DMS114 treated with DMSO at 0.1 percent for 48 hours (cell line): ENCODE measurements at regions not wholly inside any gene's neighbourhood (a gene's known extent, or its start where the extent isn't known, plus 50 kb on each side); places are given as distances from the start of the nearest gene placed in this dataset.

Experiments used
- DNase-seq: peaks from one replicate; lab custom pipeline; 2025; ENCODE audit not compliant: unreplicated experiment; lab: John Stamatoyannopoulos, UW

GRCh38 chr1:219526074-219526473 lies 86.8 kb downstream of the ZC3H11B start:
- no peak for DNase-seq

- no peak for DNase-seq
These were observed 89.5 kb downstream of the ZC3H11B start for GRCh38 chr1:219523411-219523810.

DNA sequence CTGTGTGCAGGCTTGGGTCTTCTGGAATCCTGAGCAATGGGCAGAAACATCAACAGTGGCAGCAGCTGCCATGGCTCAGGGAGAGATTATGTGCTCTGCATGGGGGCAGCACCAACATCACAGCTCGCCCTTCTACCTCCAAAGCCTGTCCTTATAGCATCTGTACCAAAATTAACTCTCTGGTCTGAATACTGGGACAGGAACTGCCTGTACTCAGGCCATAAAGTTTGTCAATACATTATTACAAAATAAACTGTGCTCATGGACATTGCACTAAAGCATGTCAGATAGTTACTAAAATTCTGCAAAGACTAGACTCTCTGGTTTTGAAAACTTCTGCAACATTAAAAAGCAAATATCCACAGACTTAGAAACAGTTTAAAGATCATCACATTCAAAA lies 91.6 kb downstream of the ZC3H11B start:
- DNase-seq, result no peak

DNA sequence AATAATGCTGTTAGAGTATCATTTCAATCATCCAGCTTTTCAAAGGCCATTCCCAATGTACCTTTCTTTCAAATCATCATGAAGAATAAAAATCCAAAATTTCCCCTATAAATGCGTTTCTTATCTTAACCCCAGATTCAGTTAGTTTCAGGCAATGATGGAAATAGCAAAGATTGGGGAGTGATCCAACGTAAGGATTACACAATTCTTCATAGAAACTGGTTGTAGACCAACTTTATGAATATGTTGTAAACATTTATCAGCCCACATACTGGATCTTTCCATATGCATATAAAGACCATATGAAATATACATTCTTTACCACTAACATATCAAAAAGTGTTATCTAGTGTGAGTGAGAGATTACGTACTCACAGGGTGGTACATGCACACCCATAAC lies 92.7 kb downstream of the ZC3H11B start:
- DNase-seq, result no peak

GRCh38 chr1:219518907-219519248 lies 94.0 kb downstream of the ZC3H11B start:
- DNase-seq, result no peak

GRCh38 chr1:219518168-219518906 lies 94.6 kb downstream of the ZC3H11B start:
- no peak for DNase-seq

DNA sequence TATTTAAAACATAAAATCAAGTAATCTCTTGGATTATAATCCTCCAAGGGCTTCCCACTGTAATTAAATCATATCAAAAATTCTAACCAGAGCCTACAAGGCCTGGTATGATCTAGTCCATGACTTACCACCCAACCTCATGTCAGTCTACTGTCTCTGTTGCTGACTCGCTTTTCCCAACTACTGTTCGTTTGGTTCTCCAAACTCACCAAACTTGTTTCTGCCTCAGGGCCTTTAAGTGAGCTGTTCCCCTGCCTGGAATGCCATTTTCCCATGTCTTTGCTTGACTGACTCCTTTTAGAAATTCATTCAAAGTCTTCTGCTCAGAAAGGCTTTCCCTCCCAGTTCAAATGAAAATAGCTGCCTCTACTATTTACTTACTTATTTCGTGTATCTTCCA lies 95.9 kb downstream of the ZC3H11B start:
- DNase-seq, result no peak

DNA sequence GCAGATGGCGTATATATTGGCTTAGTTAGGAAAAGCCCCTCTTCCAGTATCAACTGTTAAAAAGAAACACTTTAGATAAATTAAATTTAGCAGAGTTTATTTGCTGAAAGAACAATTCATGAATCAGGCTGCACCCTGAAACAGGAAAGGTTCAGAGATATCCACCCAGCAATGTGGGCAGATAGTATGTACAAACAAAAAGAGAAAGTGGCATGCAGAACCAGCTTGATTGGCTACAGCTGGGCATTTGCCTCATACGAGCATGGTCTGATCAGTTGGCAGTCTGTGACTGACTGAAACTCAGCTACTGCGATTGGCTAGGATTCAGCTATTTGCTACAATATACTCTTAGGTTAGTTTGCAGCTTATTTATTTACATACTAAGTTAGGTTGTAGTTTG lies 98.2 kb downstream of the ZC3H11B start:
- DNase-seq, result no peak

GRCh38 chr1:219507437-219507836 lies 105.5 kb downstream of the ZC3H11B start:
- no peak for DNase-seq

DNA sequence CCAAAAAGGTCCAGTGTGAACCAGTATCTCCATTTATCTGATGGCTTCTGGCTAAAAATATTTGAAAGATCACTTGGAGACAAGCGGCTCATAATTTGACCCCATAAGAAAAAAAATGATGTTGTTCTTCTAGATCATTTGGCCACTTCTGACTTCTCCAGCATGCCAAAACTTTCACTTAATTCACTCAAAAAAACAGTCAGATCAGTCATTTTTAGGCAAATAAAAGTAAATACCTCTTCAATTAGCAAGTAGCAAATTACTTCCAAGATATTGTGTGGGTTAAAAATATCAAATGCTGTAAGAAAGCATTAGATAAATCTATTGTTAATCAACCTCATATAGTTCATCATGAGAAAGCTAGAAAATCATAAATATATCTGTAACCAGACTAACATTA lies 106.0 kb downstream of the ZC3H11B start:
- DNase-seq, result no peak

DNA sequence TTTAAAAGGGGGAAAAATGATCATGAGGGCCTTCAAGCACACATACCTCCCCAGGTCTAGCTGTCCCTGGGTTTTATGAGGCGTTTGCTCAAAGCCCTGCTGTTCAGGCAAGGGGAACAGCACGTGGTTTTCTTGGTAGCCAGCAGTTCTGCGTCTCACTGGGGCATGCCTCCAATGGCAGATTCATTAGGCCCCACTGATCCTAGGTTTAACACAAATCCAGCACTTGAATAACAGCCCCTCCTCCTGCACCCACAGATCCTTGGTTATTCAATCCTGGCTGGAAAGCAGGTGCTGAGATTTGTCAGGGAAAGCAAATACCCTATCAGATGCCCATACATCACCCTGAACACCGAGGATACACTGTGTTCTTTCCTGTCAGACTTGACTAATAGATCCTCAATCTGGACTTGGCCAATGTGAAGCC lies 106.4 kb downstream of the ZC3H11B start:
- DNase-seq, result no peak

- DNase-seq, result no peak
These were observed 107.0 kb downstream of the ZC3H11B start for GRCh38 chr1:219505886-219506285.

DNA sequence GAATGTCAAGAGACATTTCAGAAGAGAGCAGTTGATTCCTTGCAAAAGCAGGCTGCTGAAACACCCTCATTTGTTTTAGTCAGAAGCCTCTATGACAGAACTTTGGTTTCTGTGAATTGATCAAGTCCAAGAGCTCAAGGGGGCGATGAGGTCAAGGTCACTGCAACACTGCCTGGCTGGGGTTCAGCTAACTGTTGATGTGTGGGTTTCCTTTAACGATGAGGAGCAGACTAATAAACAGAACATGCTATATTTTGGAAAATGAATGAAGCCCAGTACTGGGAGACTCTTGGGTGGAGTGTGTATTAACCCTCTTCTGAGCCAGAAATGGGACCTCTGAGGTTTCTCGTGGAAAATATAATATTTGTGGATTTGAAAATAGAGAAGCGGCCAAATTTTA lies 109.3 kb downstream of the ZC3H11B start:
- no peak for DNase-seq

DNA sequence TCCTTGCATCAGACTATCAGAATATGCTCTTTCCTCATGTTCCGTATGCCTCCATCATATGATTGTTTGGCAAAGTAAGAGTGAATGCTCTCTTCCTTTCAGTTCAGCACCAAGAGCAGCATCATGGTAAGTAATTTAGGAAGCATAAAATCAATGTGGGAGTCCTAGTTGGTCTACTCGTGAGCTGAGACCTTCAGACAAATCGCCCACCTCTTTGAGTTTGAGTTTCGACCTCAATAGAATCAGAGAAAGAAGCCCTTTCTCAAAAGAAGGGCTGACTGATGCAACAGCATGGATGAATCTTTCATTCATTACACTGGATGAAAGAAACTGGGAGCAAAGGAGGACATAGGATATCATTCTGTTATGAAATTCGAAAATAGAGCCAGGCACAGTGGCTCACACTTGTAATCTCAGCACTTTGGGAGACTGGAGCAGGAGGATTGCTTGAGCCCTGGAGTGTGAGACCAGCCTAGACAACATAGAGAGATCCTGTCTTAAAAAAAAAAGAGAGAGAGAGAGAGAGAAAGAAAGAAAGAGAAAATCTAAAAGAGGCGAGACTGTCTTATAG lies 112.5 kb downstream of the ZC3H11B start:
- DNase-seq, result no peak

DNA sequence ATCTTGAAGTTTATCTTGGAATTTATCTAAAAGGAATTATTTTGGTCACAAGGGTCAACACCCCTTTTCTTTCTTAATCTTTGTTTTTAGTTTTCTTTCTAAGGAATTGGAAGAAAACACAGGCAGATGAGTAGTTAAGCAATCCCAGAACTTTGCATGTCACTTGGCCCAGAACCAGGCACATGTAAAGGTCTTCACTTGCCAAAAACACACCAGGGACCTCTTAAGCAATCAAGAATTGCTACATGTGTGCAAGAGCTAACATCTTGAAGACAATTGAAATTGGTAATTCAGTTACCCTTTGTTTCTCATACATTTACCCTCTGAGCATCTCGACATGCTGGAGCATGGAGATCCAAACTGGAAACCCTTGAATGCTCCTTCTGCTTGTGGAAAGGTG lies 114.2 kb downstream of the ZC3H11B start:
- DNase-seq, result no peak

GRCh38 chr1:219495737-219496408 lies 117.0 kb downstream of the ZC3H11B start:
- no peak for DNase-seq

DNA sequence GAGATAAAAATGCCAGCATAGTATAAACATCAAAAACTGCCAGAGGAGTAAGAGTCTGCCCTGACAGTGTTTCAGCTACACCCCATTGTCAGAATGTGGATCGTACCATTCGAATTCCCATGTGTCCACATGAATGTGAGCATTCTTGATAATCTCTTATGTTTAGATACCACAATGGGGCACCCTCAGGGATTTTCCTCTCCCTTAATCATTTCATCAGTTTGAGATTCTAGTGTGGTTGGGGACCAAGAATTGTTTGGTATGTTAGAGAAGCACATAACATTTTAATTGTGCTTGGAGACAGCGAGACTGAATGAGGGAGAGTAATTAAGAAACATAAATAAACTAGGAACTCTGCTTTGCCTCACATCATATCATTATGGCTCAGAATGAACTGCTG lies 120.2 kb downstream of the ZC3H11B start:
- DNase-seq, result no peak

- DNase-seq, result no peak
These were observed 122.3 kb downstream of the ZC3H11B start for GRCh38 chr1:219490566-219490965.

GRCh38 chr1:219489636-219490035 lies 123.3 kb downstream of the ZC3H11B start:
- DNase-seq, result no peak

- no peak for DNase-seq
These were observed 124.6 kb downstream of the ZC3H11B start for GRCh38 chr1:219488275-219488674.

- no peak for DNase-seq
These were observed 129.4 kb downstream of the ZC3H11B start for GRCh38 chr1:219483530-219483929.

GRCh38 chr1:219480011-219480410 lies 132.9 kb downstream of the ZC3H11B start:
- DNase-seq, result no peak

DNA sequence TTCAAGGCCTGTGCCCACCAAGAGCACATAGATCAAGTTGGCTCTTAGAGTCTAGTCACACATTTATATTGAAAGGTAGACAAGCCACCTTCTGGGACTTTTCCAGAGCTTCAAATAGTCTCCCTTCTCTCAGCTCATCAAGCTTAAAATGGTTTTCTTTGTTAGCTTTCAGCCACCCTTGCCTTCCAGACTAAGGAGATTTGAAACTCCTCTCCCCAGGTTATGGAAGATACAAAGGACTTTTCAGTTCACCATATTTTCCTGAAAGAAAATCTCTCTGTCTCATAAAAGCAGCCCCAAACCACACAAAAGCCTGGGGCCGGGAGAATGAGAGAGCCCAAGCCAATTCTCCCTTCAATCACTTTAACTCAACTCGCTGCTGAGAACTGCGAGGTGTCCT lies 134.1 kb downstream of the ZC3H11B start:
- no peak for DNase-seq
